Body of pancreas (tissue), 4 donors: ENCODE measurements at regions not wholly inside any gene's neighbourhood (a gene's known extent, or its start where the extent isn't known, plus 50 kb on each side); places are given as distances from the start of the nearest gene placed in this dataset.

ENCODE experiments used
- CTCF ChIP-seq, 7 experiments: fragments of 450-650 bp in 4 of 7; fragments of 200-600 bp in 3 of 7; sonication (generic) in 3 of 7; IDR thresholded peaks; one replicate each; pipeline ENCODE4 v1.5.1; 2016 to 2019; ENCODE audit warnings: antibody characterized with exemption in 7 of 7
- POLR2A ChIP-seq, 3 donors: fragments of 450-650 bp; IDR thresholded peaks; one replicate each; pipeline ENCODE4 v1.6.1; 2016; ENCODE audit warnings: antibody characterized with exemption in 3 of 3, mild to moderate bottlenecking in 2 of 3

- TF ChIP-seq CTCF (IDR thresholded peaks at IDR 0.05) (no peak), POLR2A (IDR thresholded peaks at IDR 0.05) (no peak)
These were observed 103.0 kb downstream of the OAT start for GRCh38 chr10:124315591-124316270.
